HUES48 (cell line): ENCODE measurements at regions not wholly inside any gene's neighbourhood (a gene's known extent, or its start where the extent isn't known, plus 50 kb on each side); places are given as distances from the start of the nearest gene placed in this dataset.

ENCODE experiments used
- H3K27ac ChIP-seq: one replicate; pipeline ENCODE4 v1.7.0; 2013; ENCODE audit warnings: low read depth, low read length, inconsistent platforms
- H3K27me3 ChIP-seq: 2 replicates; pipeline ENCODE4 v1.6.1; 2013; ENCODE audit warnings: mild to moderate bottlenecking, low read length; ENCODE audit not compliant: control insufficient read depth, insufficient read depth
- H3K36me3 ChIP-seq: 2 replicates; pipeline ENCODE4 v1.6.1; 2013; ENCODE audit warnings: low read length; ENCODE audit not compliant: control insufficient read depth, insufficient read depth
- H3K4me1 ChIP-seq: 2 replicates; pipeline ENCODE4 v1.6.1; 2013; ENCODE audit warnings: mild to moderate bottlenecking, low read length; ENCODE audit not compliant: control insufficient read depth, insufficient read depth
- H3K4me3 ChIP-seq: 2 replicates; pipeline ENCODE4 v1.5.1; 2013; ENCODE audit warnings: mild to moderate bottlenecking, low read depth, low read length
- H3K9ac ChIP-seq: 2 replicates; pipeline ENCODE4 v1.6.1; 2013; ENCODE audit warnings: mild to moderate bottlenecking, low read depth, low read length, moderate library complexity
- H3K9me3 ChIP-seq: 2 replicates; pipeline ENCODE4 v1.6.1; 2013; ENCODE audit warnings: low read length; ENCODE audit not compliant: control insufficient read depth, insufficient read depth

GRCh38 chr14:101174980-101175606 is 271.6 kb upstream of the RTL1 start:
- Histone ChIP-seq H3K4me1 (no peaks in the 10 kb centered on the region), H3K27ac (no peak overlapping the region), H3K9me3 (0 out of 2 replicates have a peak, but pooled peaks cover 4% of the 10 kb centered on the region), H3K27me3 (no peaks in the 10 kb centered on the region), H3K9ac (no peak overlapping the region), H3K36me3 (no peaks in the 10 kb centered on the region), H3K4me3 (no peak overlapping the region)

GRCh38 chr14:101175731-101176534 is 272.4 kb upstream of the RTL1 start:
- H3K9ac ChIP-seq: no peak overlapping the region
- no peak overlapping the region for H3K27ac ChIP-seq
- no peaks in the 10 kb centered on the region for H3K4me1 ChIP-seq
- no peak overlapping the region for H3K4me3 ChIP-seq
- no peaks in the 10 kb centered on the region for H3K36me3 ChIP-seq
- 0 out of 2 replicates have a peak, but pooled peaks cover 4% of the 10 kb centered on the region for H3K9me3 ChIP-seq
- H3K27me3 ChIP-seq: no peaks in the 10 kb centered on the region

- Histone ChIP-seq H3K36me3 (no peaks in the 10 kb centered on the region), H3K9me3 (0 out of 2 replicates have a peak, but pooled peaks cover 4% of the 10 kb centered on the region), H3K4me1 (no peaks in the 10 kb centered on the region)
Measured at GRCh38 chr14:101176535-101177205, 273.1 kb upstream of the RTL1 start.

GRCh38 chr14:101177301-101177971 is 273.9 kb upstream of the RTL1 start:
- Histone ChIP-seq H3K9me3 (0 out of 2 replicates have a peak, but pooled peaks cover 4% of the 10 kb centered on the region), H3K36me3 (no peaks in the 10 kb centered on the region), H3K27me3 (no peaks in the 10 kb centered on the region), H3K4me1 (no peaks in the 10 kb centered on the region), H3K27ac (no peak overlapping the region), H3K9ac (no peak overlapping the region), H3K4me3 (no peak overlapping the region)

More at GRCh38 chr14:101176535-101177205, 273.1 kb upstream of the RTL1 start:
- H3K27me3 ChIP-seq: no peaks in the 10 kb centered on the region
- H3K27ac ChIP-seq: no peak overlapping the region
- H3K9ac ChIP-seq: no peak overlapping the region
- H3K4me3 ChIP-seq: no peak overlapping the region

- Histone ChIP-seq H3K9me3 (no peaks in the 10 kb centered on the region), H3K4me3 (no peak overlapping the region)
Measured at GRCh38 chr14:101178184-101179072, 274.9 kb upstream of the RTL1 start.

GRCh38 chr14:101179691-101180211 is 276.2 kb upstream of the RTL1 start:
- no peaks in the 10 kb centered on the region for H3K27me3 ChIP-seq
- H3K27ac ChIP-seq: no peak overlapping the region
- no peak overlapping the region for H3K9ac ChIP-seq
- no peaks in the 10 kb centered on the region for H3K36me3 ChIP-seq
- no peaks in the 10 kb centered on the region for H3K4me1 ChIP-seq
- no peak overlapping the region for H3K4me3 ChIP-seq
- no peaks in the 10 kb centered on the region for H3K9me3 ChIP-seq

More at GRCh38 chr14:101178184-101179072, 274.9 kb upstream of the RTL1 start:
- no peaks in the 10 kb centered on the region for H3K4me1 ChIP-seq
- no peaks in the 10 kb centered on the region for H3K27me3 ChIP-seq
- no peaks in the 10 kb centered on the region for H3K36me3 ChIP-seq
- H3K27ac ChIP-seq: no peak overlapping the region
- H3K9ac ChIP-seq: no peak overlapping the region

GRCh38 chr14:101181446-101182313 is 278.2 kb upstream of the RTL1 start:
- Histone ChIP-seq H3K27ac (no peak overlapping the region), H3K9me3 (no peaks in the 10 kb centered on the region), H3K9ac (no peak overlapping the region), H3K4me1 (no peaks in the 10 kb centered on the region), H3K4me3 (no peak overlapping the region), H3K36me3 (no peaks in the 10 kb centered on the region), H3K27me3 (no peaks in the 10 kb centered on the region)

GRCh38 chr14:101182476-101182875 is 279.0 kb upstream of the RTL1 start:
- Histone ChIP-seq H3K27ac (no peak overlapping the region), H3K9me3 (no peaks in the 10 kb centered on the region), H3K9ac (no peak overlapping the region), H3K4me1 (no peaks in the 10 kb centered on the region), H3K36me3 (no peaks in the 10 kb centered on the region), H3K27me3 (no peaks in the 10 kb centered on the region), H3K4me3 (no peak overlapping the region)

- H3K27me3 ChIP-seq: no peaks in the 10 kb centered on the region
- H3K27ac ChIP-seq: no peak overlapping the region
- H3K4me1 ChIP-seq: no peaks in the 10 kb centered on the region
- H3K36me3 ChIP-seq: no peaks in the 10 kb centered on the region
- no peak overlapping the region for H3K9ac ChIP-seq
- H3K4me3 ChIP-seq: no peak overlapping the region
- no peaks in the 10 kb centered on the region for H3K9me3 ChIP-seq
Measured at GRCh38 chr14:101183376-101184103, 280.0 kb upstream of the RTL1 start.
